Caco-2 (cell line): ENCODE measurements at regions not wholly inside any gene's neighbourhood (a gene's known extent, or its start where the extent isn't known, plus 50 kb on each side); places are given as distances from the start of the nearest gene placed in this dataset.
"Not testable (repeated sequence)": the region's sequence is repeated elsewhere in the genome, so short reads cannot be mapped to it uniquely, and the experiment has no call there.

Experiments
- BruUV-seq: library from RNA; stranded (reverse); fragments of 400-500 nt; replicated peaks from 2 replicates; lab custom pipeline; 2021; lab: Mats Ljungman, UMichigan
- CTCF ChIA-PET: fragments of 300-600 bp; sonication (Branson Sonifier 250); formaldehyde crosslinking; loops from one replicate; lab custom pipeline; 2022; ENCODE audit warnings: antibody characterized with exemption; lab: Charles Lee
- POLR2A ChIA-PET: fragments of 300-600 bp; sonication (Branson Sonifier 250); formaldehyde crosslinking; loops from one replicate; lab custom pipeline; 2022; ENCODE audit warnings: antibody characterized with exemption; lab: Charles Lee
- DNase-seq, 2 experiments: peaks; one replicate each; pipeline versions ENCODE4 v3.0.0 to v3.0.0-alpha.2; 2020 to 2022
- H3K27me3 ChIP-seq: replicated peaks from 2 replicates; pipeline ENCODE4 v1.6.0; 2011; ENCODE audit warnings: low read length; ENCODE audit not compliant: control insufficient read depth, insufficient read depth
- H3K36me3 ChIP-seq: 2 replicates; pipeline ENCODE4 v1.5.1; 2011; ENCODE audit warnings: low read length; ENCODE audit not compliant: control insufficient read depth, insufficient read depth
- H3K4me1 ChIP-seq: fragments of 250-450 bp; sonication (Bioruptor Pico); 2 replicates; pipeline ENCODE4 v1.5.1; 2020; ENCODE audit warnings: mild to moderate bottlenecking
- H3K4me3 ChIP-seq: 2 replicates; pipeline ENCODE4 v1.5.1; 2011; ENCODE audit warnings: low read depth, mild to moderate bottlenecking, control low read depth, low read length
- H3K9me3 ChIP-seq: fragments of 250-450 bp; sonication (Bioruptor Pico); 2 replicates; pipeline ENCODE4 v1.5.1; 2020; ENCODE audit warnings: mild to moderate bottlenecking, moderate library complexity
- H3K27ac Mint-ChIP-seq: one replicate; pipeline ENCODE4 v1.8.0; 2022; ENCODE audit warnings: mixed read lengths; ENCODE audit not compliant: unreplicated experiment
- H3K27me3 Mint-ChIP-seq: one replicate; pipeline ENCODE4 v1.8.0; 2022; ENCODE audit warnings: mixed read lengths; ENCODE audit not compliant: insufficient read depth, unreplicated experiment
- H3K36me3 Mint-ChIP-seq: one replicate; pipeline ENCODE4 v1.8.0; 2022; ENCODE audit warnings: mild to moderate bottlenecking, mixed read lengths; ENCODE audit not compliant: insufficient read depth, unreplicated experiment
- H3K4me1 Mint-ChIP-seq: one replicate; pipeline ENCODE4 v1.8.0; 2022; ENCODE audit warnings: low read depth, mixed read lengths; ENCODE audit not compliant: unreplicated experiment
- H3K4me3 Mint-ChIP-seq: one replicate; pipeline ENCODE4 v1.8.0; 2022; ENCODE audit warnings: mild to moderate bottlenecking, moderate library complexity, mixed read lengths; ENCODE audit not compliant: unreplicated experiment
- H3K9me3 Mint-ChIP-seq: one replicate; pipeline ENCODE4 v1.8.0; 2022; ENCODE audit warnings: mixed read lengths; ENCODE audit not compliant: unreplicated experiment
- intact Hi-C: fragments of 100-400 bp; cut with micrococcal nuclease; formaldehyde crosslinking; loops from one replicate; pipeline ENCODE4 v1.10.0; 2022; ENCODE audit not compliant: unreplicated experiment
- TF ChIP-seq, protein P1 (sequence below), 2 experiments: fragments of 200-600 bp in 1 of 2; IDR thresholded peaks; 1 replicate in 1 of 2; 2 replicates in 1 of 2; pipeline versions ENCODE4 v1.5.1 to v1.8.0; 2011 to 2022; ENCODE audit warnings: antibody characterized with exemption in 1 of 2, control low read depth in 1 of 2, inconsistent platforms in 1 of 2, low read depth in 1 of 2, low read length in 1 of 2, mild to moderate bottlenecking in 1 of 2, moderate library complexity in 1 of 2; ENCODE audit not compliant: insufficient read depth in 1 of 2, severe bottlenecking in 1 of 2, unreplicated experiment in 1 of 2

DNA sequence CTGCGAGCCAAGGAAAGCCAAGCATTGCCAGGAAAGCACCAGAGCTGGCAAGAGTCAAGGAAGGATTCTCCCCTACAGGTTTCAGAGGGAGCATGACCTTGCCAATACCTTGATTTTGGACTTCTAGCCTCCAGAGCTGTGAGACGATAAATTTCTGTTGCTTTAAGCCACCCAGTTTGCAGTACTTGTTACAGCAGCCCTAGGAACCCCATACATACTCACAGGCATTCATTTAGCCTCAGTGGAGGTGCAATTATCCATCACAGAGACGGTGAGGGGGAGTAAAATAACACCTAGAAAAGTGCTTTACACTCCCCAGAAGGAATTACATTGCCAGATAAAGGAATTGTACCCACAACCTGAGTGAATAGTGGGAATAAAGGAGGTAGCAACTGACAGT lies 167.4 kb upstream of the NFIA start:
- H3K36me3 ChIP-seq, result no peaks in the 10 kb centered on the region
- no peaks in the 10 kb centered on the region for H3K9me3 ChIP-seq
- CTCF ChIA-PET, result no interaction called here
- no peak overlapping the region for H3K4me3 ChIP-seq
- H3K4me3 Mint-ChIP-seq, result no peak overlapping the region
- no peak overlapping the region for H3K27ac Mint-ChIP-seq
- peaks cover 5% of the 10 kb centered on the region for H3K36me3 Mint-ChIP-seq
- H3K27me3 Mint-ChIP-seq, result peaks cover 3% of the 10 kb centered on the region
- no peaks in the 10 kb centered on the region for H3K4me1 ChIP-seq
- H3K9me3 Mint-ChIP-seq, result no peaks in the 10 kb centered on the region
- no peaks in the 10 kb centered on the region for H3K4me1 Mint-ChIP-seq
- no peaks in the 10 kb centered on the region for H3K27me3 ChIP-seq
- BruUV-seq, result no TSS peak
- intact Hi-C loops, result no loop called here
- no peak for DNase-seq
- TF ChIP-seq, protein P1, sequence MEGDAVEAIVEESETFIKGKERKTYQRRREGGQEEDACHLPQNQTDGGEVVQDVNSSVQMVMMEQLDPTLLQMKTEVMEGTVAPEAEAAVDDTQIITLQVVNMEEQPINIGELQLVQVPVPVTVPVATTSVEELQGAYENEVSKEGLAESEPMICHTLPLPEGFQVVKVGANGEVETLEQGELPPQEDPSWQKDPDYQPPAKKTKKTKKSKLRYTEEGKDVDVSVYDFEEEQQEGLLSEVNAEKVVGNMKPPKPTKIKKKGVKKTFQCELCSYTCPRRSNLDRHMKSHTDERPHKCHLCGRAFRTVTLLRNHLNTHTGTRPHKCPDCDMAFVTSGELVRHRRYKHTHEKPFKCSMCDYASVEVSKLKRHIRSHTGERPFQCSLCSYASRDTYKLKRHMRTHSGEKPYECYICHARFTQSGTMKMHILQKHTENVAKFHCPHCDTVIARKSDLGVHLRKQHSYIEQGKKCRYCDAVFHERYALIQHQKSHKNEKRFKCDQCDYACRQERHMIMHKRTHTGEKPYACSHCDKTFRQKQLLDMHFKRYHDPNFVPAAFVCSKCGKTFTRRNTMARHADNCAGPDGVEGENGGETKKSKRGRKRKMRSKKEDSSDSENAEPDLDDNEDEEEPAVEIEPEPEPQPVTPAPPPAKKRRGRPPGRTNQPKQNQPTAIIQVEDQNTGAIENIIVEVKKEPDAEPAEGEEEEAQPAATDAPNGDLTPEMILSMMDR (IDR thresholded peaks at IDR 0.05; ENCODE audit: insufficient read depth in 1 of 2, low read depth in 1 of 2, low read length in 1 of 2, severe bottlenecking in 1 of 2, unreplicated experiment in 1 of 2), result no peak
- POLR2A ChIA-PET, result no interaction called here

DNA sequence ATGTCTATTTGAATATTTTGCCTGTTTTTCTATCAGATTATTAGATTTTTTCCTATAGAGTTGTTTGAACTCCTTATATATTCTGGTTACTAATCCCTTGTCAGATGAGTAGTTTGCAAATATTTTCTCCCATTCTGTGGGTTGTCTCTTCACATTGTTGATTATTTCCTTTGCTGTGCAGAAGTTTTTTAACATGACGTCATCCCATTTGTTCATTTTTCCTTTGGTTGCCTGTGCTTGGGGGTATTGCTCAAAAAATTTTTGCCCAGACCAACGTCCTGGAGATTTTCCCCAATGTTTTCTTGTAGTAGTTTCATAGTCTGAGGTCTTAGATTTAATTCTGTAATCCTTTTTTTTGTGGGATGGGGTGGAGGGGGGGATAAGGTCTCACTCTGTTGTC lies 168.7 kb upstream of the NFIA start:
- intact Hi-C loops, H3K4me1 Mint-ChIP-seq, H3K4me3 ChIP-seq, H3K27ac Mint-ChIP-seq, H3K27me3 Mint-ChIP-seq, H3K9me3 Mint-ChIP-seq, CTCF ChIA-PET, H3K9me3 ChIP-seq, H3K36me3 ChIP-seq, POLR2A ChIA-PET, BruUV-seq, DNase-seq, H3K4me3 Mint-ChIP-seq, H3K4me1 ChIP-seq, H3K27me3 ChIP-seq, H3K36me3 Mint-ChIP-seq: not testable (repeated sequence)

DNA sequence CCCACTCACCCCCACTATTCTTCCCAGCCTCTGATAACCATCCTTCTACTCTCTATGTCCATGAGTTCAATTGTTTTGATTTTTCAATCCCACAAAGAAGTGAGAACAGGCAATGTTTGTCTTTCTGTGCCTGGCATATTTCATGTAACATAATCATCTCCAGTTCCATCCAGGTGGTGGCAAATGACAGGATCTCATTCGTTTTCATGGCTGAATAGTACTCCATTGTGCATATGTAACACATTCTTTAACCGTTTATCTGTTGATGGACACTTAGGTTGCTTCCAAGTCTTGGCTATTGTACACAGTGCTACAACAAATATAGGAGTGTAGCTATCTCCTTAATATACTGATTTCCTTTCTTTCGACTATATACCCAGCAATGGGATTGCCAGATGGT lies 169.3 kb upstream of the NFIA start:
- intact Hi-C loops, result no loop called here
- no peak for DNase-seq
- TF ChIP-seq, protein P1 (IDR thresholded peaks at IDR 0.05; ENCODE audit: insufficient read depth in 1 of 2, low read depth in 1 of 2, low read length in 1 of 2, severe bottlenecking in 1 of 2, unreplicated experiment in 1 of 2), result no peak
- H3K36me3 Mint-ChIP-seq, result peaks cover 5% of the 10 kb centered on the region
- no peaks in the 10 kb centered on the region for H3K4me1 ChIP-seq
- BruUV-seq, result no TSS peak
- no peaks in the 10 kb centered on the region for H3K9me3 ChIP-seq
- H3K27ac Mint-ChIP-seq, result no peak overlapping the region
- H3K4me3 Mint-ChIP-seq, result no peak overlapping the region
- no peaks in the 10 kb centered on the region for H3K9me3 Mint-ChIP-seq
- H3K27me3 Mint-ChIP-seq, result peaks cover 3% of the 10 kb centered on the region
- ChIA-PET POLR2A (no interaction called here), CTCF (no interaction called here)
- no peaks in the 10 kb centered on the region for H3K27me3 ChIP-seq
- H3K4me1 Mint-ChIP-seq, result no peaks in the 10 kb centered on the region
- H3K36me3 ChIP-seq, result no peaks in the 10 kb centered on the region
- H3K4me3 ChIP-seq, result no peak overlapping the region
